ENCODE measurements at regions not wholly inside any gene's neighbourhood (a gene's known extent, or its start where the extent isn't known, plus 50 kb on each side); places are given as distances from the start of the nearest gene placed in this dataset.

DNA sequence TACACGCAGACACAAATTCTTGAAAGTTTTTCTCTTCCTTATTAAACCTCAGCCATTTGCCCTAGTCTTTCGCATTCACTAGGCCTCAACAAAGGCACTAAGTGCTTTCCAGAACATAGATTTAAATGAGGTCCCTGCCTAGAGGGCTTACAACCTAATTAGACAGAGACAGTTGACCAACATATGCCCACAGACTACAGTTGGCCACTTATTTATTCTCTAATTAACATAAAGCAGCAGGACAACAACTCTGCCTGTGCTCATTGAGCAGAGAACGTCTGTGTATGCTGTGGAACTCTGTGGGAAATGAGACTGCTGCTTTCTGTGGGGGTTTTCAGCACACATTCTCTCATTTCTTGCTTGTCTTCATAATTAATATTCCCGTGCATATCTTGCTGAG is 303.0 kb upstream of the TACR3 start:
- Mint-ChIP-seq H3K9me3 (no peaks in the 10 kb centered on the region), H3K27me3 (ENCODE audit: low read depth) (no peaks in the 10 kb centered on the region), H3K27ac (no peak overlapping the region), H3K4me3 (no peak overlapping the region), H3K4me1 (peaks cover 3 to 4% of the 10 kb centered on the region in 2 experiments; a peak in 3 of 4 replicates), H3K36me3 (ENCODE audit: insufficient read depth in 1 of 3, low read depth in 3 of 3) (no peaks in the 10 kb centered on the region)
- Histone ChIP-seq H3K27me3 (ENCODE audit: insufficient read depth, low read length) (no peaks in the 10 kb centered on the region), H3K18ac (ENCODE audit: insufficient read length, low read depth, low read length) (no peak overlapping the region), H2BK15ac (ENCODE audit: low read depth, low read length) (no peak overlapping the region), H3K4ac (ENCODE audit: low read depth, low read length) (no peak overlapping the region), H3K23ac (ENCODE audit: insufficient read length, low read depth, low read length) (no peak overlapping the region), H3K4me1 (ENCODE audit: insufficient read depth, low read length) (no peaks in the 10 kb centered on the region), H3K14ac (ENCODE audit: insufficient read depth, low read length) (no peak overlapping the region), H2AK5ac (ENCODE audit: insufficient read length, low read length) (no peak overlapping the region), H4K8ac (replicated peaks; ENCODE audit: insufficient read length, low read depth, low read length) (no peak overlapping the region), H3K79me2 (ENCODE audit: insufficient read depth, low read length) (no peaks in the 10 kb centered on the region), H3K79me1 (ENCODE audit: insufficient read depth, low read depth, low read length, poor library complexity, severe bottlenecking) (no peaks in the 10 kb centered on the region), H2BK20ac (ENCODE audit: low read depth, low read length, poor library complexity, severe bottlenecking) (no peak overlapping the region), H3K56ac (ENCODE audit: insufficient read length, low read depth, low read length) (no peak overlapping the region), H2AFZ (ENCODE audit: low read length) (no peak overlapping the region), H3K9ac (ENCODE audit: extremely low read depth, insufficient read length, low read length) (no peak overlapping the region), H3K4me2 (ENCODE audit: insufficient read depth, insufficient read length, low read length) (no peak overlapping the region), H2BK120ac (ENCODE audit: low read depth, low read length, poor library complexity, severe bottlenecking) (no peak overlapping the region), H3K9me3 (ENCODE audit: control insufficient read depth, low read depth, low read length) (no peaks in the 10 kb centered on the region), H2BK5ac (ENCODE audit: insufficient read length, low read length) (no peak overlapping the region), H3T11ph (ENCODE audit: low read length) (no peak overlapping the region), H4K20me1 (ENCODE audit: control insufficient read depth, insufficient read depth, insufficient read length) (no peaks in the 10 kb centered on the region), H4K5ac (ENCODE audit: insufficient read length, low read depth, low read length) (no peak overlapping the region), H4K91ac (ENCODE audit: insufficient read length, low read depth, low read length) (no peak overlapping the region), H3K23me2 (ENCODE audit: insufficient read length, low read depth, low read length, poor library complexity, severe bottlenecking) (no peaks in the 10 kb centered on the region), H2BK12ac (ENCODE audit: insufficient read length, low read depth, low read length) (no peak overlapping the region), H3K27ac (ENCODE audit: insufficient read length, low read depth, low read length) (no peak overlapping the region)
- TF ChIP-seq, protein P1, sequence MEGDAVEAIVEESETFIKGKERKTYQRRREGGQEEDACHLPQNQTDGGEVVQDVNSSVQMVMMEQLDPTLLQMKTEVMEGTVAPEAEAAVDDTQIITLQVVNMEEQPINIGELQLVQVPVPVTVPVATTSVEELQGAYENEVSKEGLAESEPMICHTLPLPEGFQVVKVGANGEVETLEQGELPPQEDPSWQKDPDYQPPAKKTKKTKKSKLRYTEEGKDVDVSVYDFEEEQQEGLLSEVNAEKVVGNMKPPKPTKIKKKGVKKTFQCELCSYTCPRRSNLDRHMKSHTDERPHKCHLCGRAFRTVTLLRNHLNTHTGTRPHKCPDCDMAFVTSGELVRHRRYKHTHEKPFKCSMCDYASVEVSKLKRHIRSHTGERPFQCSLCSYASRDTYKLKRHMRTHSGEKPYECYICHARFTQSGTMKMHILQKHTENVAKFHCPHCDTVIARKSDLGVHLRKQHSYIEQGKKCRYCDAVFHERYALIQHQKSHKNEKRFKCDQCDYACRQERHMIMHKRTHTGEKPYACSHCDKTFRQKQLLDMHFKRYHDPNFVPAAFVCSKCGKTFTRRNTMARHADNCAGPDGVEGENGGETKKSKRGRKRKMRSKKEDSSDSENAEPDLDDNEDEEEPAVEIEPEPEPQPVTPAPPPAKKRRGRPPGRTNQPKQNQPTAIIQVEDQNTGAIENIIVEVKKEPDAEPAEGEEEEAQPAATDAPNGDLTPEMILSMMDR (conservative IDR thresholded peaks at IDR 0.05), result no peak
- DNase-seq, result no peak
- WGBS (ENCODE audit: extremely low coverage, insufficient read length, low lambda C conversion rate), result no CpG with 5 or more reads among the region's 4 CpGs

Data from H9 (cell line).